Duodenal mucosa (tissue), 2 donors: ENCODE measurements at regions not wholly inside any gene's neighbourhood (a gene's known extent, or its start where the extent isn't known, plus 50 kb on each side); places are given as distances from the start of the nearest gene placed in this dataset.

Source experiments
- H3K27ac ChIP-seq: one replicate; pipeline ENCODE4 v1.7.0; 2013; ENCODE audit warnings: low read depth, low read length
- H3K27me3 ChIP-seq, 2 donors: one replicate each; pipeline ENCODE4 v1.7.0; 2013; ENCODE audit warnings: low read length in 2 of 2, control low read depth in 1 of 2; ENCODE audit not compliant: insufficient read depth in 2 of 2, control insufficient read depth in 1 of 2
- H3K36me3 ChIP-seq, 2 donors: one replicate each; pipeline ENCODE4 v1.7.0; 2013; ENCODE audit warnings: low read length in 2 of 2, control low read depth in 1 of 2; ENCODE audit not compliant: insufficient read depth in 2 of 2, control insufficient read depth in 1 of 2
- H3K4me1 ChIP-seq, 2 donors: one replicate each; pipeline ENCODE4 v1.7.0; 2013; ENCODE audit warnings: low read length in 2 of 2, control low read depth in 1 of 2; ENCODE audit not compliant: insufficient read depth in 2 of 2, control insufficient read depth in 1 of 2
- H3K4me3 ChIP-seq, 2 donors: one replicate each; pipeline ENCODE4 v1.7.0; 2013; ENCODE audit warnings: low read length in 2 of 2, low read depth in 1 of 2
- H3K9ac ChIP-seq, 2 donors: one replicate each; pipeline ENCODE4 v1.7.0; 2013; ENCODE audit warnings: low read length in 2 of 2, low read depth in 1 of 2
- H3K9me3 ChIP-seq, 2 donors: one replicate each; pipeline ENCODE4 v1.7.0; 2013; ENCODE audit warnings: low read length in 2 of 2, control low read depth in 1 of 2; ENCODE audit not compliant: control insufficient read depth in 1 of 2

- Histone ChIP-seq H3K4me1 (no peaks in the 10 kb centered on the region), H3K36me3 (no peaks in the 10 kb centered on the region), H3K9ac (no peak overlapping the region), H3K9me3 (no peaks in the 10 kb centered on the region), H3K27ac (no peak overlapping the region), H3K4me3 (no peak overlapping the region), H3K27me3 (no peaks in the 10 kb centered on the region)
These were observed 301.5 kb upstream of the DAB1 start for GRCh38 chr1:57725318-57725717.

- no peaks in the 10 kb centered on the region for H3K4me1 ChIP-seq
- no peak overlapping the region for H3K4me3 ChIP-seq
- no peaks in the 10 kb centered on the region for H3K9me3 ChIP-seq
- H3K27ac ChIP-seq: no peak overlapping the region
- no peaks in the 10 kb centered on the region for H3K27me3 ChIP-seq
- H3K9ac ChIP-seq: no peak overlapping the region
- no peaks in the 10 kb centered on the region for H3K36me3 ChIP-seq
These were observed 300.7 kb upstream of the DAB1 start for GRCh38 chr1:57724535-57724934.

DNA sequence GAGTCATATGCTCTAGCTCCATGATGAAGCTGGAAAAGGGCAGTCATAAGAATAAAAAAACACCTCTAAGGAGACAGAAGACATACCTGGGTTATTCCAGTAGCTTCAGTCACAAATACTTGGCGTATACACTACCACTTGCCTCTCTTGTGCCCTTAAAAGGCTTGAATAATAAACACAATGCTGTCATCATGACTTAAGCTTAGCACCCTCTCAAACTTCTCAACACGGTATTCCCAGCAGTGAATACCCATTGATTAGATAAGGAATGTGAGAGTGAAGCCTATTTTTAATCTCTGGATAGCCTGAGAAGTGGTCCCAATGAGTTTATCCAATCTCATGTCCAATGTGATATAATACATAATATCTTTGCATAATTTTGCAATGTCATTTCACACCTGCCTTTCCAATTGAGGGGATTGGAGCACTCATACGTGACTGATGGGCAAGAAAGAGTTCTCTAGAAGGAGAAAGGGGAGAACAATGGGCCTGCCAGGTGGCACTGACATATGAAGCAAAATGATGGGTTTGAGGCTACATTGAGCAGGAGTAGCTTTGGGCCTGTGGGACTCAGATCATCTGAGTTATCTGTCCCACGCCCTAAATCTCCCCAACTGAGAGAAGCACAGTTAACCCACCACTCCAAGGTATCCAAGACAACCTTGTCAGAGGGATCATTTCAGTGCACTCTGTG is 298.6 kb upstream of the DAB1 start:
- no peaks in the 10 kb centered on the region for H3K36me3 ChIP-seq
- H3K9ac ChIP-seq: no peak overlapping the region
- no peak overlapping the region for H3K27ac ChIP-seq
- no peaks in the 10 kb centered on the region for H3K27me3 ChIP-seq
- no peaks in the 10 kb centered on the region for H3K9me3 ChIP-seq
- no peak overlapping the region for H3K4me3 ChIP-seq
- no peaks in the 10 kb centered on the region for H3K4me1 ChIP-seq

GRCh38 chr1:57721001-57721400 is 297.1 kb upstream of the DAB1 start:
- H3K27me3 ChIP-seq: no peaks in the 10 kb centered on the region

DNA sequence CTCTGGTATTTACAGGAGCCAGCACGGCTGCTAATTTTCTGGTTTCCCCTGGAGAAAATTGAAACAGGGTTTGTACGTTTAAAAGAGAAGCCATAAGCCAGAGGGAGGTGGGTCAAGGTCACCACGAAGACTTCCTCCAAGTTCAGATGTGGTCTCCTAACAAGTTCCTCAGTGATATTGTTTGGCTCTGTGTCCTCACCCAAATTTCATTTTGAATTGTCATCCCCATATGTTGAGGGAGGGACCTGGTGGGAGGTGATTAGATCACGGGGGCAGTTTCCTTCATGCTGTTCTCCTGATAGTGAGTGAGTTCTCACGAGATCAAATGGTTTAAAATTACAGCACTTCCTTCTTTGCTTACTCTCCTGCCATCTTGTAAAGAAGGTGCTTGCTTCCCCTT is 295.4 kb upstream of the DAB1 start:
- no peak overlapping the region for H3K9ac ChIP-seq
- H3K36me3 ChIP-seq: no peaks in the 10 kb centered on the region
- no peak overlapping the region for H3K27ac ChIP-seq

More at GRCh38 chr1:57721001-57721400, 297.1 kb upstream of the DAB1 start:
- Histone ChIP-seq H3K36me3 (no peaks in the 10 kb centered on the region), H3K4me3 (no peak overlapping the region), H3K9ac (no peak overlapping the region), H3K27ac (no peak overlapping the region), H3K4me1 (no peaks in the 10 kb centered on the region), H3K9me3 (no peaks in the 10 kb centered on the region)

GRCh38 chr1:57713501-57713900 is 289.6 kb upstream of the DAB1 start:
- H3K4me3 ChIP-seq: no peak overlapping the region
- H3K27ac ChIP-seq: no peak overlapping the region
- no peaks in the 10 kb centered on the region for H3K36me3 ChIP-seq
- H3K27me3 ChIP-seq: no peaks in the 10 kb centered on the region
- no peaks in the 10 kb centered on the region for H3K9me3 ChIP-seq
- H3K9ac ChIP-seq: no peak overlapping the region
- no peaks in the 10 kb centered on the region for H3K4me1 ChIP-seq

More for the DNA sequence above, 295.4 kb upstream of the DAB1 start:
- no peaks in the 10 kb centered on the region for H3K4me1 ChIP-seq
- no peak overlapping the region for H3K4me3 ChIP-seq
- no peaks in the 10 kb centered on the region for H3K9me3 ChIP-seq
- no peaks in the 10 kb centered on the region for H3K27me3 ChIP-seq

DNA sequence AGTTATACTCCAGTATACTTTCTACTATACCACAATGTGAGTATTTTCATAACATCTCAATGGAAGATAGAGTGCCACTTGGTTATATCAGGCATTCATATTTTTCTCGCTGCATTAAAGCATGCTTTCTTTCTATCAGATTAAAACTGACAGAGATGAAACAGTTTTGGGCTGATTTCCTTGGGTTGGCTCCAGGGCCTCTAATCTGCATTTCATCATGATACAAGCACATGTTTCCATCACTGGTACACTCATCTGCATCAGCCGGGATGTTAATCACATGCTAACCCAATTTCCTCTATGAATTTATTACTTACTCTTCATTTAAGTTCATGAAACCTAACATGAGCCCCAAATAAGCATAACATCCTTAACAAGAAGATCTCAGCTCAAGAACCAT is 289.0 kb upstream of the DAB1 start:
- no peaks in the 10 kb centered on the region for H3K9me3 ChIP-seq
- H3K9ac ChIP-seq: no peak overlapping the region
- no peak overlapping the region for H3K4me3 ChIP-seq
- H3K27ac ChIP-seq: no peak overlapping the region
- H3K27me3 ChIP-seq: no peaks in the 10 kb centered on the region
- no peaks in the 10 kb centered on the region for H3K36me3 ChIP-seq
- H3K4me1 ChIP-seq: no peaks in the 10 kb centered on the region

- no peaks in the 10 kb centered on the region for H3K4me1 ChIP-seq
- H3K27ac ChIP-seq: no peak overlapping the region
- no peaks in the 10 kb centered on the region for H3K9me3 ChIP-seq
- H3K9ac ChIP-seq: no peak overlapping the region
- H3K36me3 ChIP-seq: no peaks in the 10 kb centered on the region
- H3K27me3 ChIP-seq: no peaks in the 10 kb centered on the region
- no peak overlapping the region for H3K4me3 ChIP-seq
These were observed 287.5 kb upstream of the DAB1 start for GRCh38 chr1:57711326-57711725.

- no peak overlapping the region for H3K27ac ChIP-seq
- no peaks in the 10 kb centered on the region for H3K4me1 ChIP-seq
- no peaks in the 10 kb centered on the region for H3K36me3 ChIP-seq
- no peak overlapping the region for H3K4me3 ChIP-seq
- H3K9ac ChIP-seq: no peak overlapping the region
- no peaks in the 10 kb centered on the region for H3K9me3 ChIP-seq
- no peaks in the 10 kb centered on the region for H3K27me3 ChIP-seq
These were observed 283.8 kb upstream of the DAB1 start for GRCh38 chr1:57707631-57708030.

DNA sequence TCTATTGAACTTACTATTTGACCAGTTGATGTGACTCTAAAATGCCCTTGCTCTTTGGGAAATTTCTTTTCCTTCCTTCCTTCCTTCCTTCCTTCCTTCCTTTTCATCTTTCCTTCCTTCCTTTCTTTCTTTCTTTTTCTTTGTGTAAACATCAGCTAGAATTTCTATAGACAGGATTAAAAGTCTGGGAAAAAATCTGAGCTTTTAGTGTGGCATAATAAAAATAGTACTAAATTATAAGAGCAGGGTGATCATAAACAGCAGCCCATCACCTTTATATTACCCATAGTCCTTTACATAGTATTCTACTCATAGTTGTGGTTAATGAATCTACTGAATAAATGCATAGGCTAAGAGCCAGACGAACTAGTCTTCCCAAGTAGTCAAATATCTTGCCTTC is 281.0 kb upstream of the DAB1 start:
- no peak overlapping the region for H3K9ac ChIP-seq
- H3K27me3 ChIP-seq: no peaks in the 10 kb centered on the region
- H3K9me3 ChIP-seq: no peaks in the 10 kb centered on the region
- H3K4me1 ChIP-seq: no peaks in the 10 kb centered on the region
- H3K27ac ChIP-seq: no peak overlapping the region
- H3K36me3 ChIP-seq: no peaks in the 10 kb centered on the region
- H3K4me3 ChIP-seq: no peak overlapping the region

GRCh38 chr1:57704231-57704630 is 280.4 kb upstream of the DAB1 start:
- H3K4me1 ChIP-seq: no peaks in the 10 kb centered on the region
- no peak overlapping the region for H3K27ac ChIP-seq
- H3K36me3 ChIP-seq: no peaks in the 10 kb centered on the region
- no peaks in the 10 kb centered on the region for H3K27me3 ChIP-seq
- no peak overlapping the region for H3K4me3 ChIP-seq
- no peaks in the 10 kb centered on the region for H3K9me3 ChIP-seq
- H3K9ac ChIP-seq: no peak overlapping the region
